GM12878 (cell line): ENCODE measurements at regions not wholly inside any gene's neighbourhood (a gene's known extent, or its start where the extent isn't known, plus 50 kb on each side); places are given as distances from the start of the nearest gene placed in this dataset.
"Not testable (repeated sequence)": the region's sequence is repeated elsewhere in the genome, so short reads cannot be mapped to it uniquely, and the experiment has no call there.

Experiments used
- ATAC-seq: fragments of 200-7000 bp; cut with Tn5 transposase; 3 replicates; pipeline ENCODE4 v1.9.1; 2020; ENCODE audit warnings: mild to moderate bottlenecking, moderate library complexity
- BruUV-seq: library from RNA; stranded (reverse); fragments of 400-500 nt; replicated peaks from 2 replicates; lab custom pipeline; 2021; lab: Mats Ljungman, UMichigan
- CTCF ChIA-PET: fragments of 300-600 bp; sonication (Branson Sonifier 250); formaldehyde crosslinking; extraction: SDS; loops from one replicate; lab custom pipeline; 2021; ENCODE audit warnings: inconsistent platforms; lab: Yijun Ruan, JAX
- POLR2A ChIA-PET: fragments of 350-600 bp; formaldehyde crosslinking; extraction: SDS; loops from one replicate; lab custom pipeline; 2021; ENCODE audit warnings: inconsistent platforms; lab: Charles Lee
- RAD21 ChIA-PET: fragments of 300-600 bp; sonication (Branson Sonifier 250); formaldehyde crosslinking; loops from one replicate; lab custom pipeline; 2023; ENCODE audit warnings: antibody characterized with exemption; ENCODE audit not compliant: unreplicated experiment; lab: Charles Lee
- SMC1A ChIA-PET: fragments of 300-600 bp; sonication (Branson Sonifier 250); formaldehyde crosslinking; loops from one replicate; lab custom pipeline; 2023; ENCODE audit not compliant: unreplicated experiment, uncharacterized antibody; lab: Charles Lee
- DNase-seq: peaks from one replicate; pipeline ENCODE4 v3.0.0-alpha.2; 2011; ENCODE audit warnings: low read depth, low spot score
- FAIRE-seq: peaks from 3 replicates; lab custom pipeline; 2011; peaks lifted over from hg19 to GRCh38; lab: Jason Lieb, UNC
- H2AFZ ChIP-seq: 2 replicates; pipeline ENCODE4 v1.6.0; 2011; ENCODE audit warnings: low read depth, low read length, control low read depth; ENCODE audit not compliant: control insufficient read depth
- H3K27ac ChIP-seq: 2 replicates; pipeline ENCODE4 v1.5.1; 2011; ENCODE audit warnings: control low read depth; ENCODE audit not compliant: control insufficient read depth, insufficient read depth
- H3K27me3 ChIP-seq, 2 experiments: replicated peaks in 1 of 2; 2 replicates each; pipeline versions ENCODE4 v1.6.0 to v1.6.1; 2011; ENCODE audit warnings: low read length in 1 of 2; ENCODE audit not compliant: control insufficient read depth in 2 of 2, insufficient read depth in 2 of 2
- H3K36me3 ChIP-seq, 2 experiments: 2 replicates each; pipeline ENCODE4 v1.5.1; 2011; ENCODE audit warnings: low read length in 1 of 2; ENCODE audit not compliant: control insufficient read depth in 2 of 2, insufficient read depth in 2 of 2
- H3K4me1 ChIP-seq: 2 replicates; pipeline ENCODE4 v1.6.1; 2011; ENCODE audit warnings: mild to moderate bottlenecking, low read length, moderate library complexity, mixed read lengths; ENCODE audit not compliant: control insufficient read depth, insufficient read depth
- H3K4me2 ChIP-seq: 2 replicates; pipeline ENCODE4 v1.6.0; 2011; ENCODE audit warnings: control low read depth; ENCODE audit not compliant: control insufficient read depth, insufficient read depth
- H3K4me3 ChIP-seq: fragments of 200-600 bp; sonication (generic); 2 replicates; pipeline ENCODE4 v1.5.1; 2016
- H3K79me2 ChIP-seq: 2 replicates; pipeline ENCODE4 v1.6.0; 2011; ENCODE audit warnings: low read length; ENCODE audit not compliant: control insufficient read depth, insufficient read depth
- H3K9ac ChIP-seq: 2 replicates; pipeline ENCODE4 v1.8.0; 2011; ENCODE audit warnings: low read length, control low read depth, mixed read lengths; ENCODE audit not compliant: control insufficient read depth, insufficient read depth
- H3K9me3 ChIP-seq: replicated peaks from 3 replicates; pipeline ENCODE4 v1.5.1; 2011; ENCODE audit warnings: mild to moderate bottlenecking, low read length; ENCODE audit not compliant: control insufficient read depth, insufficient read depth
- H4K20me1 ChIP-seq: 2 replicates; pipeline ENCODE4 v1.6.0; 2011; ENCODE audit not compliant: control insufficient read depth, insufficient read depth
- CREB1 ChIP-seq: IDR thresholded peaks from 2 replicates; pipeline ENCODE4 v1.6.1; 2012; ENCODE audit warnings: low read depth, mild to moderate bottlenecking, inconsistent platforms
- E4F1 ChIP-seq: fragments of 450-650 bp; IDR thresholded peaks from 2 replicates; pipeline ENCODE4 v1.6.1; 2018; ENCODE audit warnings: borderline replicate concordance, mild to moderate bottlenecking; ENCODE audit not compliant: partially characterized antibody
- HCFC1 ChIP-seq: fragments of 150-350 bp; IDR thresholded peaks from 2 replicates; pipeline ENCODE4 v1.6.1; 2014; ENCODE audit warnings: low read length
- IRF3 ChIP-seq: fragments of 450-650 bp; IDR thresholded peaks from 2 replicates; pipeline ENCODE4 v1.6.1; 2014; ENCODE audit warnings: mild to moderate bottlenecking
- IRF5 ChIP-seq: fragments of 450-650 bp; IDR thresholded peaks from 2 replicates; pipeline ENCODE4 v1.6.1; 2017; ENCODE audit warnings: borderline replicate concordance
- MYC ChIP-seq: IDR thresholded peaks from 2 replicates; pipeline ENCODE4 v1.6.1; 2011; ENCODE audit warnings: mild to moderate bottlenecking, low read length, moderate library complexity, inconsistent platforms; ENCODE audit not compliant: insufficient read depth, insufficient replicate concordance, insufficient read length, severe bottlenecking
- NBN ChIP-seq: fragments of 450-650 bp; IDR thresholded peaks from 2 replicates; pipeline ENCODE4 v1.6.1; 2016
- POLR2A ChIP-seq: IDR thresholded peaks from 2 replicates; pipeline ENCODE4 v1.6.1; 2011; ENCODE audit warnings: low read depth, mild to moderate bottlenecking, low read length
- SPI1 ChIP-seq: IDR thresholded peaks from 2 replicates; pipeline ENCODE4 v1.6.1; 2011; ENCODE audit warnings: low read depth, mild to moderate bottlenecking, low read length, moderate library complexity, borderline replicate concordance; ENCODE audit not compliant: insufficient read depth
- SUPT20H ChIP-seq: IDR thresholded peaks from 2 replicates; pipeline ENCODE4 v1.6.1; 2011; ENCODE audit warnings: low read depth, mild to moderate bottlenecking, low read length, moderate library complexity, borderline replicate concordance; ENCODE audit not compliant: control insufficient read depth
- TCF12 ChIP-seq: IDR thresholded peaks from 2 replicates; pipeline ENCODE4 v1.6.1; 2011; ENCODE audit warnings: low read depth, mild to moderate bottlenecking, low read length
- WGBS: methylation state at CpG from one replicate; pipeline ENCODE4 v1.1.6; 2016; ENCODE audit warnings: low lambda C conversion rate; ENCODE audit not compliant: insufficient replicate concordance, insufficient coverage; ENCODE audit errors: missing lambda C conversion rate; 5-methylcytosine and 5-hydroxymethylcytosine counted together
- in situ Hi-C: fragments of 300-500 bp; cut with MboI; formaldehyde crosslinking; loops from 9 replicates; pipeline ENCODE4 v1.14.3; 2018; ENCODE audit warnings: mixed read lengths
- intact Hi-C: fragments of 100-400 bp; cut with micrococcal nuclease; formaldehyde crosslinking; loops from one replicate; pipeline ENCODE4 v1.14.2; 2022; ENCODE audit not compliant: unreplicated experiment

- H4K20me1 ChIP-seq, H3K27me3 ChIP-seq, intact Hi-C loops, H3K4me2 ChIP-seq, H3K4me1 ChIP-seq, in situ Hi-C loops, H3K4me3 ChIP-seq, H2AFZ ChIP-seq, ATAC-seq, H3K9me3 ChIP-seq, H3K9ac ChIP-seq, H3K27ac ChIP-seq, H3K79me2 ChIP-seq, DNase-seq, FAIRE-seq, H3K36me3 ChIP-seq, BruUV-seq: not testable (repeated sequence)
- whole genome bisulfite sequencing, result 31% methylated on average over 10 of the region's 10 CpGs
- SMC1A ChIA-PET, result interaction anchor here (1.0 to 1.2 kb wide), 2 partner anchors 19 to 139 kb away, joined by 3 read pairs; no protein-coding TSS in a partner anchor
- RAD21 ChIA-PET, result interaction anchor here (0.6 to 1.0 kb wide), 4 partner anchors 11 to 52 kb away, joined by 3 to 7 read pairs (median 4); no protein-coding TSS in a partner anchor
- CTCF ChIA-PET, result interaction anchor here (0.8 to 1.0 kb wide), 2 partner anchors 15 to 22 kb away, joined by 3 read pairs; no protein-coding TSS in a partner anchor
- POLR2A ChIA-PET, result interaction anchor here (0.6 kb wide), 1 partner anchor 717 kb away, joined by 3 read pairs; no protein-coding TSS in a partner anchor
Measured at GRCh38 chr6:134403312-134403711, 85.4 kb upstream of the SGK1 start.

- no peaks in the 10 kb centered on the region for H3K27me3 ChIP-seq
- H4K20me1 ChIP-seq, result no peaks in the 10 kb centered on the region
- H3K4me2 ChIP-seq, result no peak overlapping the region
- no peaks in the 10 kb centered on the region for H3K36me3 ChIP-seq
- H3K9me3 ChIP-seq, result no peaks in the 10 kb centered on the region
- H2AFZ ChIP-seq, result no peak overlapping the region
- 45% methylated on average over 2 of the region's 2 CpGs for WGBS
- SMC1A ChIA-PET, result no interaction called here
- DNase-seq (no peak), ATAC-seq (no peak), FAIRE-seq (no peak)
- H3K27ac ChIP-seq, result no peak overlapping the region
- RAD21 ChIA-PET, result interaction anchor here (0.7 kb wide), 1 partner anchor 108 kb away, joined by 3 read pairs; no protein-coding TSS in a partner anchor
- intact Hi-C loops (no loop called here), in situ Hi-C loops (no loop called here)
- no TSS peak for BruUV-seq
- no peak overlapping the region for H3K9ac ChIP-seq
- no peaks in the 10 kb centered on the region; the same call in 1 of the 2 replicates for H3K4me1 ChIP-seq
- no peak overlapping the region for H3K4me3 ChIP-seq
- CTCF ChIA-PET, result interaction anchor here (0.6 kb wide), 1 partner anchor 27 kb away, joined by 4 read pairs; no protein-coding TSS in a partner anchor
- POLR2A ChIA-PET, result interaction anchor here (1.2 kb wide), 1 partner anchor 10 kb away, joined by 5 read pairs; no protein-coding TSS in a partner anchor
- no peaks in the 10 kb centered on the region for H3K79me2 ChIP-seq
- TF ChIP-seq POLR2A (no peak), HCFC1 (no peak), E4F1 (no peak), CREB1 (no peak), NBN (no peak), SUPT20H (no peak), IRF3 (no peak), IRF5 (no peak), SPI1 (no peak), TCF12 (no peak), MYC (no peak)
Measured at GRCh38 chr6:134402372-134402984, 84.6 kb upstream of the SGK1 start.
